HL-60 (cell line): ENCODE measurements at regions not wholly inside any gene's neighbourhood (a gene's known extent, or its start where the extent isn't known, plus 50 kb on each side); places are given as distances from the start of the nearest gene placed in this dataset.

Source experiments
- POLR2AphosphoS5 ChIP-seq: IDR thresholded peaks from 2 replicates; pipeline ENCODE4 v1.6.1; 2012; ENCODE audit warnings: low read depth
- TF ChIP-seq, protein P1 (sequence below): IDR thresholded peaks from one replicate; pipeline ENCODE4 v1.5.1; 2011; ENCODE audit warnings: low read length, control low read depth, inconsistent platforms; ENCODE audit not compliant: insufficient read depth

DNA sequence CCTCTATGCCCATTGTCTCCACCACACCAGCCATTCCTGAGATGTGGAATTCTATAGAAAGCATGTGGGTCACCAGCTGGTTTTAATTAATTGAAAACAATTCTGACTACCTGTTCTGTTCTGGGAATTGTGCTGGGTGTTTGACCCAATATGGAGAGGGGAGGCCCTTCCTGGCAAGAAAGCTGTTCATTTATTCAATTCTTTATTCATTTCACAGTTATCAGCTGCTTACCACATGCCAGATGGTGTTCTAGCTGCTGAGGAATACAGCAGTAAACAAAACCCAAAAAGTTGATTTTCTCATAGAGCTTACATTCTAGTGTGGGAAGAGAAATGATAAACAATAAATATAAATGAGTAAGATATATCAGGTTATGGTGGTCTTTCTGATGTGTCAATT, 296.1 kb upstream of the RASGRP1 start:
- TF ChIP-seq, protein P1, sequence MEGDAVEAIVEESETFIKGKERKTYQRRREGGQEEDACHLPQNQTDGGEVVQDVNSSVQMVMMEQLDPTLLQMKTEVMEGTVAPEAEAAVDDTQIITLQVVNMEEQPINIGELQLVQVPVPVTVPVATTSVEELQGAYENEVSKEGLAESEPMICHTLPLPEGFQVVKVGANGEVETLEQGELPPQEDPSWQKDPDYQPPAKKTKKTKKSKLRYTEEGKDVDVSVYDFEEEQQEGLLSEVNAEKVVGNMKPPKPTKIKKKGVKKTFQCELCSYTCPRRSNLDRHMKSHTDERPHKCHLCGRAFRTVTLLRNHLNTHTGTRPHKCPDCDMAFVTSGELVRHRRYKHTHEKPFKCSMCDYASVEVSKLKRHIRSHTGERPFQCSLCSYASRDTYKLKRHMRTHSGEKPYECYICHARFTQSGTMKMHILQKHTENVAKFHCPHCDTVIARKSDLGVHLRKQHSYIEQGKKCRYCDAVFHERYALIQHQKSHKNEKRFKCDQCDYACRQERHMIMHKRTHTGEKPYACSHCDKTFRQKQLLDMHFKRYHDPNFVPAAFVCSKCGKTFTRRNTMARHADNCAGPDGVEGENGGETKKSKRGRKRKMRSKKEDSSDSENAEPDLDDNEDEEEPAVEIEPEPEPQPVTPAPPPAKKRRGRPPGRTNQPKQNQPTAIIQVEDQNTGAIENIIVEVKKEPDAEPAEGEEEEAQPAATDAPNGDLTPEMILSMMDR = no peak
- no peak for TF ChIP-seq POLR2AphosphoS5
